ENCODE measurements at regions not wholly inside any gene's neighbourhood (a gene's known extent, or its start where the extent isn't known, plus 50 kb on each side); places are given as distances from the start of the nearest gene placed in this dataset.
A peak's percentile ranks its signal among the peaks of the same experiment; 100 is the strongest.

GRCh38 chr2:182619276-182619675, 96.8 kb upstream of the DNAJC10 start:
- in situ Hi-C loops (cut with MboI) = no loop called here
- ATAC-seq (peak; percentile 43; the same call in 2 of the 3 replicates), FAIRE-seq (no peak), DNase-seq (ENCODE audit: extremely low read depth in 1 of 4, low spot score in 3 of 4) (no peak)
- ChIA-PET CTCF (ENCODE audit: low intra/inter-chr PET ratio) (no interaction called here), POLR2A (no interaction called here)
- 8% methylated on average over 2 of the region's 2 CpGs for WGBS (ENCODE audit: insufficient coverage, low coverage, missing lambda C conversion rate)
- Histone ChIP-seq H3K4me1 (replicated peaks in 1 of 2; ENCODE audit: control insufficient read depth in 2 of 2, insufficient read depth in 2 of 2, low read length in 2 of 2) (no peaks in the 10 kb centered on the region), H3K9ac (ENCODE audit: insufficient read depth in 1 of 2, low read depth in 2 of 2, low read length in 2 of 2) (no peak overlapping the region), H3K9me1 (ENCODE audit: control insufficient read depth, insufficient read depth, low read length) (no peaks in the 10 kb centered on the region), H3K27me3 (ENCODE audit: control insufficient read depth in 2 of 2, insufficient read depth in 2 of 2, low read length in 2 of 2) (no peaks in the 10 kb centered on the region), H3K4me3 (no peak overlapping the region), H3K27ac (ENCODE audit: extremely low read depth, low read depth, low read length) (peak overlapping the region; percentile 33; the same call in 1 of the 3 replicates), H3K9me3 (replicated peaks; ENCODE audit: control insufficient read depth, insufficient read depth, low read depth, low read length) (no peaks in the 10 kb centered on the region), H2AFZ (ENCODE audit: low read depth, low read length) (peak overlapping the region; percentile 47; the same call in 1 of the 2 replicates), H3K36me3 (ENCODE audit: control insufficient read depth, insufficient read depth, low read length) (no peaks in the 10 kb centered on the region), H3K4me2 (ENCODE audit: insufficient read depth, low read length) (no peak overlapping the region), H4K20me1 (replicated peaks; ENCODE audit: control insufficient read depth, insufficient read depth, low read length) (no peaks in the 10 kb centered on the region), H3K79me2 (ENCODE audit: control insufficient read depth, insufficient read depth, low read length) (no peaks in the 10 kb centered on the region)
- intact Hi-C loops (cut with micrococcal nuclease) = no loop called here
- TF ChIP-seq ZNF165 (CRISPR knock-in tag; IDR thresholded peaks at IDR 0.05; ENCODE audit: borderline replicate concordance) = no peak
- TF ChIP-seq ZBTB1 (CRISPR knock-in tag; IDR thresholded peaks at IDR 0.05; ENCODE audit: borderline replicate concordance, low read depth) = no peak
- TF ChIP-seq HDAC8 (tag; IDR thresholded peaks at IDR 0.05) = no peak
- TF ChIP-seq ZNF561 (CRISPR knock-in tag; conservative IDR thresholded peaks at IDR 0.05) = no peak
- 0 out of 2 replicates have a peak, but pooled peaks have one; percentile 18 for TF ChIP-seq VEZF1 (CRISPR knock-in tag; IDR thresholded peaks at IDR 0.05)
- TF ChIP-seq IRF1 (CRISPR knock-in tag; IDR thresholded peaks at IDR 0.05; ENCODE audit: borderline replicate concordance) = no peak
- no peak for TF ChIP-seq E4F1 (CRISPR knock-in tag; IDR thresholded peaks at IDR 0.05; ENCODE audit: borderline replicate concordance)
- no TSS peak for BruUV-seq (replicated peaks)

Measured in K562 (cell line).